HG03097 (cell line): ENCODE measurements at regions not wholly inside any gene's neighbourhood (a gene's known extent, or its start where the extent isn't known, plus 50 kb on each side); places are given as distances from the start of the nearest gene placed in this dataset.
"Not testable (repeated sequence)": the region's sequence is repeated elsewhere in the genome, so short reads cannot be mapped to it uniquely, and the experiment has no call there.

ENCODE experiments used
- ATAC-seq: cut with Tn5 transposase; IDR thresholded peaks from one replicate; pipeline ENCODE4 v1.9.1; 2021; ENCODE audit not compliant: unreplicated experiment, low FRiP score

GRCh38 chr2:106339609-106340008 lies 128.6 kb downstream of the RGPD3 start:
- no peak for ATAC-seq

GRCh38 chr2:106339132-106339531 lies 129.1 kb downstream of the RGPD3 start:
- no peak for ATAC-seq

- no peak for ATAC-seq
Observed at GRCh38 chr2:106338043-106338442, 130.2 kb downstream of the RGPD3 start.

GRCh38 chr2:106336737-106337136 lies 131.5 kb downstream of the RGPD3 start:
- no peak for ATAC-seq

GRCh38 chr2:106336108-106336507 lies 132.1 kb downstream of the RGPD3 start:
- no peak for ATAC-seq

- ATAC-seq, result no peak
Observed at GRCh38 chr2:106334802-106335201, 133.4 kb downstream of the RGPD3 start.

GRCh38 chr2:106333253-106333873 lies 134.8 kb downstream of the RGPD3 start:
- ATAC-seq, result not testable (repeated sequence)

- ATAC-seq, result no peak
Observed at GRCh38 chr2:106332054-106332453, 136.2 kb downstream of the RGPD3 start.

GRCh38 chr2:106330384-106331261 lies 136.5 kb upstream of the UXS1 start:
- ATAC-seq, result not testable (repeated sequence)

- no peak for ATAC-seq
Observed at GRCh38 chr2:106323337-106324013, 129.4 kb upstream of the UXS1 start.

GRCh38 chr2:106322281-106322680 lies 128.2 kb upstream of the UXS1 start:
- ATAC-seq, result no peak

GRCh38 chr2:106320439-106320838 lies 126.3 kb upstream of the UXS1 start:
- ATAC-seq, result not testable (repeated sequence)

GRCh38 chr2:106316915-106317314 lies 122.8 kb upstream of the UXS1 start:
- no peak for ATAC-seq

GRCh38 chr2:106314444-106314843 lies 120.3 kb upstream of the UXS1 start:
- no peak for ATAC-seq

GRCh38 chr2:106311041-106311370 lies 116.9 kb upstream of the UXS1 start:
- no peak for ATAC-seq

- no peak for ATAC-seq
Observed at GRCh38 chr2:106307860-106308259, 113.8 kb upstream of the UXS1 start.

- no peak for ATAC-seq
Observed at GRCh38 chr2:106306387-106306786, 112.3 kb upstream of the UXS1 start.

- ATAC-seq, result no peak
Observed at GRCh38 chr2:106304612-106305184, 110.6 kb upstream of the UXS1 start.

GRCh38 chr2:106299696-106300095 lies 105.6 kb upstream of the UXS1 start:
- no peak for ATAC-seq

- ATAC-seq, result no peak
Observed at GRCh38 chr2:106296182-106296815, 102.2 kb upstream of the UXS1 start.

GRCh38 chr2:106294182-106294581 lies 100.1 kb upstream of the UXS1 start:
- no peak for ATAC-seq
